Effector CD8-positive, alpha-beta T cell (primary cell): ENCODE measurements at regions not wholly inside any gene's neighbourhood (a gene's known extent, or its start where the extent isn't known, plus 50 kb on each side); places are given as distances from the start of the nearest gene placed in this dataset.
"Not testable (repeated sequence)": the region's sequence is repeated elsewhere in the genome, so short reads cannot be mapped to it uniquely, and the experiment has no call there.

Experiments
- DNase-seq: peaks from one replicate; lab custom pipeline; 2025; lab: John Stamatoyannopoulos, UW

DNA sequence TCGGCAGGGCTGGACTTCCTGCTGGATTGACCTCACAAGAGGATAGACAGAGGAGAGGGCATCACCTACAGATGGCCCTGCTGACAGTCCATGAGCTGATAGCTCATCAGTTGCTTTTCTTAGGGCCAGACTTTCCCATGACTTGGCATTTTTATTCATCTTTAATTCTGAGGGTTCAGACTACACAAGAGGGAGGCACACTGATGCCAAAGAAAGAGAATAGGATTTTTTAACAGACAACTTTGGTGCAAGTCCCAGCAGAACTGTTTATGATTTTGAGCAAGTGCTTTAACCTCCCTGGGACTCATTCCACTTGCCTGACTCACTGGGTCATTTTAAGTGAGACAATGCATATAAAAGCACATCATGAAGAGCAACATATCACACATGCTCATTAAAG is 299.2 kb downstream of the INSIG2 start:
- no peak for DNase-seq

GRCh38 chr2:118386641-118387302 is 298.5 kb downstream of the INSIG2 start:
- no peak for DNase-seq

GRCh38 chr2:118380915-118381653 is 292.8 kb downstream of the INSIG2 start:
- no peak for DNase-seq

- DNase-seq: no peak
Measured at GRCh38 chr2:118375907-118376485, 287.7 kb downstream of the INSIG2 start.

GRCh38 chr2:118374974-118375755 is 286.9 kb downstream of the INSIG2 start:
- DNase-seq: no peak

DNA sequence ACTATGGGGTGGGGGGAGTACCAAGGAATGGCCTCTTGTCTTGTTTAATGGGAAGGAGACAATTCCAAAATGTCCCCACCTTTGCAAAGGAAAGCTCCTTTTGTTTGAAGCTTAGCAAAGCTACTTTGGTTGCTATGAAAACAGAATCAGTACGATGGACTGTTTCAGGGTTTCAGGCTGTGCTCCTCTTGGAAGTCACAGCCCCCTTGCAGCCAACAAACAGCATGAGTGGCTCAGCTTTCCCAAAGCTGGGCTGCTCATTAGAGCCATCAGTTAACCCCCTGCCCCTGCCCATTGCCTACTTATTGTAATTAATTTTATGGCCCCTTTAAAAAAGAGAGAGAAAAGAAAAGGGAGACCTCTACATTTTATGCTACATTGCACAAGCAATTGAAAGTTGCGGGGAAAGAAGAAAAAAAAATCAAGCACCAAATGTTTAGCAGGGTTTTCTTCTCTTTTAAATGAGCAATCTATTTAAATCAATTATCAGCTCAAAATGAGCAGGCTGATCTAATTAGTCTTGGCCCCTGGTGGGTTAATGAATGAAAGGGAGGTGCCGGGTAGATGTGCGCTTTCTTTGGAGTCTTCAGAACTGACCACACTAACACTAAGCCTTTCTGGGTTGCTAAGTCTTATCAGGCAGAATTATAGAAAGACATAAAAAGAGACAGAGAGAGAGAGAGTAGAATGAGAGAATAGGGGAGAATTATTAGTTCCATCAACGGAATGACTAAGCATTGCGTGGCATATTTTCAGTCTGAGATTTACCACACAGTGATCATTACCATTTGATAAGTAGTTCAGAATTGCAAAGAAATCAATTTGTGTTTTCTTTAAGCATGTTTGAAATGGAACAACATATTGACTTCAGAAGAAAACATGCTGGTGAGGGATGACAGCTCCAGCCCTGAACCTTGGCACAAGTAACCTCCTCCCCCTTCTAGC is 284.9 kb downstream of the INSIG2 start:
- no peak for DNase-seq

- DNase-seq: no peak
Measured at GRCh38 chr2:118371515-118371914, 283.2 kb downstream of the INSIG2 start.

DNA sequence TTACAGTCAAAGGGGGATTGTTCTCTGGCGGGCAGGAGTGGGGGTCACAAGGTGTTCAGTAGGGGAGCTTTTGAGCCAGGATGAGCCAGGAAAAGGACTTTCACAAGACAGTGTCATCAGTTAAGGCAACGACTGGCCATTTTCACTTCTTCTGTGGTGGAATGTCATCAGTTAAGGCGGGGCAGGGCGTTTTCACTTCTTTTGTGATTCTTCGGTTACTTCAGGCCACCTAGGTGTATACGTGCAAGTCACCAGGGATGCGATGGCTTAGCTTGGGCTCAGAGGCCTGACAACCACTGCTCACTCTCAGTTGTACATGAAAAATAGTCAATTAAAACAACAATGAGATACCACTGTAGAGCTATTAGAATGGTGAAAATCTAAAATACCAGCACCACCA is 281.2 kb downstream of the INSIG2 start:
- DNase-seq: not testable (repeated sequence)

GRCh38 chr2:118363604-118364003 is 275.3 kb downstream of the INSIG2 start:
- DNase-seq: no peak

DNA sequence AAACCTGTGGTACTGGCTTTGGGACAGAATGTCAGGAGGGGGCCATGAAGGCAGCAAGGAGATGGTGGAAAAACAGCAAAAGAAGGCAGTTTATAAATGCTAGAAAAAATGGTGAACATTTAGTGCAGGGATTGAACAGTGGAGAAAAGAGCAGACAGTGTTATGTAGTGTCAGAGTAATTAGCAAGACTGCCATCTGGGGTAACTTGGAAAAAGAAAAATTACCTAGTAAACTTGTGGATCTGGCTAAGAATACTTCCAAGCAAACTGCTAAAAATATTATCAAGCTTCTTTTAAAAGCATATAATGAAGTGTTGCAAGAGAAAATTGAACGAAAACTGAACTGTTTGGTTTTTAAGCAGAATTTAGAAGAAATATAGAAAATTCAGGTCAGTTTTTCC is 267.8 kb downstream of the INSIG2 start:
- DNase-seq: no peak

GRCh38 chr2:118351796-118352195 is 263.5 kb downstream of the INSIG2 start:
- no peak for DNase-seq

DNA sequence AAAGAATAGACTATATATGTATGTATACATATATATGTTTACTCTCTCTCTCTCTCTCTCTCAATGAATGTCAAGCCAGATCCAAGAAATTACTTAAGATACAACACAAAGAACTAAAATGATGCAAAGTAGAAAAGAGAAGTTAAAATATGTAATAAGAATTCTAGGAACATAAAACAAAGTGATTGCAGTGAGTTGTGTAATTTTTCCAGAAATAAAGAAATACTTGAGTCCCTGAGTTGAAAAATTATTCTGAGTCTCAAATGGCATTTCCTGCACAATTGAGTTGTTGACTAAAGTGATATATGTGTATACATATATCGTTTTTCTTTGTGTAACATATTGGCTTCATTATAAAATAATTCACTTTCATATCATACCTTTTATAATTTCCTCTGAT is 262.4 kb downstream of the INSIG2 start:
- no peak for DNase-seq

GRCh38 chr2:118349365-118349764 is 261.1 kb downstream of the INSIG2 start:
- DNase-seq: no peak

- no peak for DNase-seq
Measured at GRCh38 chr2:118348380-118349034, 260.2 kb downstream of the INSIG2 start.

DNA sequence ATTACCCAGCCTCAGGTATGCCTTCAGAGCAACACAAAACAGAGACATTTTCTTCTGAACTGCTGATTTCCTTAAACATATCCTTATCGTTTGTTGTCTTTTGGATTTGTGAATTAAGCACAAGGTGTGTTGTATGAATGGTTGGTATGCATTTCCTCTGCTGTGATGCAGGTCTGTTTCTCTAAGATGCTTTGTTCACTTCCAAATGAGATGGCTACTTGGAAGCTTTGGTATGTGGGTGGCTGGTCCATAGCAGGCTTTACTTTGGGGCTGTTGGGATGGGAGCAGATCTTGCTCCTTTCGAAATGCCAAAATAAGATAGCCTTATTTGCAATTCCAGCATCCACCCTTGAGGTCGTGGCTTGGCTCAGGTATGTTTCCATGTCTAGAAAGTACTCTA is 257.2 kb downstream of the INSIG2 start:
- DNase-seq: no peak

DNA sequence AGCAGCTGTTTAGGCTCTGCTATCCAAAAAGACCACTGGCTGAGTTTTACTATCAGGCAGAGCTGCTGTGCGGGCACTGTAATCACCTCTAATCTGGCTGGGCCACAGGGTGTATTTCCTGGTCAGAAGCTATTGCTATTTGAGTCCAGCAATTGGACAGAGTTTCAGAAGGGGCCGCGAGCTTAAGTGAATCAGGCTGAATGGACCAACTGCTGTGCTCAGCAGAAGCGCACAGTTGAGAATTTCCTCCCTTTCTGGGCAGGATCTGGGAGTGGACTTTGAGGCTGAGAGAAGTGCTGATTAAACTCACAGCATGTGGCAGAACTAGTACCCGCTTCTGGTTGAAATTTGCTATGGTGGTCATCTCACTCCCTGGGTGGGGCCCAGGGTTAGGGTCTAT is 251.8 kb downstream of the INSIG2 start:
- no peak for DNase-seq

DNA sequence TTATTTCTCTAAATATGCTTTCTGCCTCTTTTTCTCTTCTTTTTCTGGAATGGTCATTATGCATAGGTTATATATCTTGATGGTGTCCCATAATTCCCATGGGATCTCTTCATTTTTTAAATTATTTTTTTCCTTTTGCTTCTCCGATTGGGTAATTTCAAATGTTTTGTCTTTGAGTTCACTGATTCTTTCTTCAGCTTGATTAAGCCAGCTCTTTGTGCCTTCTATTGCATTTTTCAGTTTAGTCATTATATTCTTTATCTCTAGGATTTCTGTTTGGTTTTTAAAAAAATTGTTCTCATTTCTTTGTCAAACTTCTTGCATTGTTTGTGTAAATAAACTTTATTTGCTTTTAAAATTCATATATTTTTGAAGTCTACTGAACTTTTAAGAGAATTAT is 251.1 kb downstream of the INSIG2 start:
- DNase-seq: no peak

- DNase-seq: no peak
Measured at GRCh38 chr2:118333664-118334063, 245.4 kb downstream of the INSIG2 start.

- no peak for DNase-seq
Measured at GRCh38 chr2:118325321-118325955, 237.2 kb downstream of the INSIG2 start.

- no peak for DNase-seq
Measured at GRCh38 chr2:118322406-118322805, 234.1 kb downstream of the INSIG2 start.
